HCT116 (cell line): ENCODE measurements at regions not wholly inside any gene's neighbourhood (a gene's known extent, or its start where the extent isn't known, plus 50 kb on each side); places are given as distances from the start of the nearest gene placed in this dataset.

Source experiments
- ATAC-seq: fragments of 200-7000 bp; cut with Tn5 transposase; 2 replicates; pipeline ENCODE4 v1.9.1; 2020; ENCODE audit warnings: mild to moderate bottlenecking, moderate library complexity
- BruUV-seq: library from RNA; stranded (reverse); fragments of 400-500 nt; replicated peaks from 2 replicates; lab custom pipeline; 2021; lab: Mats Ljungman, UMichigan
- CTCF ChIA-PET: fragments of 300-600 bp; sonication (Branson Sonifier 250); formaldehyde crosslinking; loops from one replicate; lab custom pipeline; 2021; ENCODE audit warnings: antibody characterized with exemption; lab: Charles Lee
- POLR2A ChIA-PET: fragments of 300-600, 350-600 bp; sonication (Branson Sonifier 250); formaldehyde crosslinking; loops from one replicate; lab custom pipeline; 2021; ENCODE audit warnings: antibody characterized with exemption; lab: Charles Lee
- RAD21 ChIA-PET, 2 experiments: fragments of 300-600 bp; sonication (Branson Sonifier 250); formaldehyde crosslinking; loops; one replicate each; lab custom pipeline; 2023; ENCODE audit warnings: low total read pairs in 2 of 2; ENCODE audit not compliant: uncharacterized antibody in 2 of 2, unreplicated experiment in 2 of 2, low non-redundant PET in 1 of 2; lab: Charles Lee
- DNase-seq: peaks from one replicate; pipeline ENCODE4 v3.0.0-alpha.2; 2010; ENCODE audit warnings: low read depth, low spot score
- H2AFZ ChIP-seq: fragments of 200-600 bp; shearing (Covaris generic), sonication (generic); 2 replicates; pipeline ENCODE4 v1.6.1; 2017; ENCODE audit warnings: low read depth, mixed run types, mixed read lengths, antibody characterized with exemption, low read length; ENCODE audit not compliant: poor library complexity, severe bottlenecking
- H3K27ac ChIP-seq: 2 replicates; pipeline ENCODE4 v1.5.1; 2012; ENCODE audit warnings: low read depth, low read length
- H3K27me3 ChIP-seq: fragments of 200-600 bp; sonication (generic); 2 replicates; pipeline ENCODE4 v1.6.1; 2016; ENCODE audit warnings: mixed run types, low read length, mixed read lengths; ENCODE audit not compliant: insufficient read depth
- H3K36me3 ChIP-seq, 2 experiments: fragments of 200-500 bp in 1 of 2; fragments of 200-600 bp in 1 of 2; sonication (Bioruptor generic) in 1 of 2; sonication (generic) in 1 of 2; 2 replicates each; pipeline versions ENCODE4 v1.5.1 to v1.6.1; 2014 to 2016; ENCODE audit warnings: low read length in 2 of 2, inconsistent platforms in 1 of 2, mixed read lengths in 1 of 2, mixed run types in 1 of 2; ENCODE audit not compliant: insufficient read depth in 2 of 2, control insufficient read depth in 1 of 2
- H3K4me1 ChIP-seq, 2 experiments: fragments of 200-600 bp in 1 of 2; sonication (generic) in 1 of 2; 2 replicates each; pipeline versions ENCODE4 v1.5.1 to v1.6.1; 2012 to 2017; ENCODE audit warnings: low read length in 2 of 2, inconsistent platforms in 1 of 2, mild to moderate bottlenecking in 1 of 2, mixed read lengths in 1 of 2, mixed run types in 1 of 2, moderate library complexity in 1 of 2; ENCODE audit not compliant: insufficient read depth in 2 of 2, control insufficient read depth in 1 of 2
- H3K4me2 ChIP-seq: fragments of 200-600 bp; sonication (generic); 2 replicates; pipeline ENCODE4 v1.6.1; 2017; ENCODE audit warnings: mixed run types, low read length, mixed read lengths
- H3K4me3 ChIP-seq, 2 experiments: fragments of 200-600 bp in 1 of 2; sonication (generic) in 1 of 2; replicated peaks in 1 of 2; 2 replicates each; pipeline ENCODE4 v1.5.1; 2011 to 2016; ENCODE audit warnings: low read length in 2 of 2, control low read depth in 1 of 2, low read depth in 1 of 2, mild to moderate bottlenecking in 1 of 2, mixed read lengths in 1 of 2, mixed run types in 1 of 2
- H3K79me2 ChIP-seq: fragments of 200-600 bp; sonication (generic); 2 replicates; pipeline ENCODE4 v1.6.1; 2017; ENCODE audit warnings: mild to moderate bottlenecking, mixed run types, low read length, moderate library complexity, mixed read lengths; ENCODE audit not compliant: insufficient read depth
- H3K9ac ChIP-seq: fragments of 200-600 bp; sonication (generic); 2 replicates; pipeline ENCODE4 v1.6.1; 2016; ENCODE audit warnings: low read length, mixed read lengths
- H3K9me2 ChIP-seq: fragments of 200-600 bp; sonication (generic), shearing (Covaris generic); 2 replicates; pipeline ENCODE4 v1.6.1; 2017; ENCODE audit warnings: mixed run types, mild to moderate bottlenecking, moderate library complexity; ENCODE audit not compliant: insufficient read depth
- H3K9me3 ChIP-seq, 2 experiments: fragments of 200-500 bp in 1 of 2; fragments of 200-600 bp in 1 of 2; sonication (Bioruptor generic) in 1 of 2; sonication (generic) in 1 of 2; 2 replicates each; pipeline ENCODE4 v1.6.1; 2014 to 2017; ENCODE audit warnings: low read length in 2 of 2, mixed read lengths in 2 of 2, inconsistent platforms in 1 of 2, low read depth in 1 of 2, mild to moderate bottlenecking in 1 of 2, mixed run types in 1 of 2, moderate library complexity in 1 of 2; ENCODE audit not compliant: control insufficient read depth in 1 of 2, insufficient read depth in 1 of 2
- H4K20me1 ChIP-seq: fragments of 200-600 bp; sonication (generic), shearing (Covaris generic); 2 replicates; pipeline ENCODE4 v1.6.1; 2017; ENCODE audit warnings: mixed run types, mild to moderate bottlenecking, moderate library complexity; ENCODE audit not compliant: insufficient read depth
- CBX3 ChIP-seq: IDR thresholded peaks from 2 replicates; pipeline ENCODE4 v1.6.1; 2012; ENCODE audit warnings: low read depth
- CEBPB ChIP-seq: IDR thresholded peaks from 2 replicates; pipeline ENCODE4 v1.6.1; 2012; ENCODE audit warnings: low read depth
- ELF1 ChIP-seq: IDR thresholded peaks from 2 replicates; pipeline ENCODE4 v1.6.1; 2012; ENCODE audit warnings: low read depth, borderline replicate concordance
- EZH2 ChIP-seq: fragments of 200-600 bp; sonication (generic); IDR thresholded peaks from 2 replicates; pipeline ENCODE4 v1.6.1; 2017; ENCODE audit warnings: antibody characterized with exemption, mixed run types
- EZH2phosphoT487 ChIP-seq: fragments of 200-600 bp; IDR thresholded peaks from 2 replicates; pipeline ENCODE4 v1.6.1; 2018; ENCODE audit warnings: antibody characterized with exemption, borderline replicate concordance
- JUND ChIP-seq: IDR thresholded peaks from 2 replicates; pipeline ENCODE4 v1.6.1; 2012
- POLR2AphosphoS5 ChIP-seq: IDR thresholded peaks from 2 replicates; pipeline ENCODE4 v1.6.1; 2011; ENCODE audit warnings: mild to moderate bottlenecking, low read depth, low read length, moderate library complexity
- SRF ChIP-seq: IDR thresholded peaks from 2 replicates; pipeline ENCODE4 v1.6.1; 2012; ENCODE audit warnings: low read depth
- intact Hi-C: fragments of 100-400 bp; cut with micrococcal nuclease; formaldehyde crosslinking; loops from 2 replicates; pipeline ENCODE4 v1.10.0; 2022
- TF ChIP-seq, protein P1 (sequence below): IDR thresholded peaks from 2 replicates; pipeline ENCODE4 v1.6.1; 2012; ENCODE audit warnings: low read depth
- TF ChIP-seq, protein P2 (sequence below): IDR thresholded peaks from 2 replicates; pipeline ENCODE4 v1.6.1; 2011; ENCODE audit warnings: mild to moderate bottlenecking, low read length, moderate library complexity; ENCODE audit not compliant: insufficient replicate concordance; ENCODE audit errors: extremely low read depth
- TF ChIP-seq, protein P3 (sequence below): IDR thresholded peaks from 2 replicates; pipeline ENCODE4 v1.6.1; 2012
- TF ChIP-seq, protein P4 (sequence below), 3 experiments: fragments of 200-600 bp in 1 of 3; sonication (generic) in 1 of 3; IDR thresholded peaks in 2 of 3; conservative IDR thresholded peaks in 1 of 3; 2 replicates each; pipeline ENCODE4 v1.5.1; 2012 to 2017; ENCODE audit warnings: low read depth in 2 of 3, low read length in 2 of 3, antibody characterized with exemption in 1 of 3, borderline replicate concordance in 1 of 3, control low read depth in 1 of 3, mild to moderate bottlenecking in 1 of 3, mixed read lengths in 1 of 3, mixed run types in 1 of 3, moderate library complexity in 1 of 3; ENCODE audit not compliant: insufficient read depth in 1 of 3

DNA sequence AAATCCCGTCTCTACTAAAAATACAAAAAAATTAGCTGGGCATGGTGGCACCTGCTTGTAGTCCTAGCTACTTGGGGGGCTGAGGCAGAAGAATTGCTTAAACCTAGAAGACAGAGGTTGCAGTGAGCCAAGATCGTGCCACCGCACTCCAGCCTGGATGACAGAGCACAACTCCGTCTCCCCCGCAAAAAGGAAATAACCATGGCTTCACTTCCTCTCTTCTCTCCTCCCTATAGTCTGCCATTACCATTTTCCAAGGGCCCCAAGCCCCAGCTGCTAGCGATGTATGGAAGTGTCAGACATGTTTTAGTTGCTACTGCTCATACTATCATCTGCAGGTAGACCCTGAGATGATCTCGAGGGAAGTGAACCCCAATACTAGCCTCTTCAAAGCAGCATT lies 177.3 kb upstream of the FAM9B start:
- CTCF ChIA-PET: no interaction called here

DNA sequence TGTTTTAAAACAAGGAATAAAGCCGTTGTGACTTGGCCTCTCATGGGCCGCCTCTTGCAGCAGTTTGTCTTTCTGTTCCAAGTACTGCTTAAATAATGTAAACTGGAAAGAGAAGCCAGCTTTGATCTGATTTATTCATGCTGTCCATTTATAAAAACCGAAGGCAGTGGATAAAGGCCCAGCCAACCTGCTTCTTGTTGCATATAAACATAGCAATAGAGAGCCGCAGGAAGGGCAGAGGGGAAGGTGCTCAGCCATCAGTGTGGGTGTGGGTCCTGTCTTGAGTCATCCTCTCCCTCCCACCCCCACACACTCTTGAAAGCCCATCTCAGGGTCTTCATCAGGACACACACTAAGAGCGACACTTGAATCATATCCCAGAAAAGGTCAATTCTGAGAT lies 187.9 kb upstream of the FAM9B start:
- no TSS peak for BruUV-seq
- ChIA-PET CTCF (no interaction called here), POLR2A (no interaction called here)

More for the DNA sequence above, 177.3 kb upstream of the FAM9B start:
- Histone ChIP-seq H3K4me3 (no peak overlapping the region), H3K9me3 (no peaks in the 10 kb centered on the region), H4K20me1 (no peaks in the 10 kb centered on the region), H3K4me1 (no peaks in the 10 kb centered on the region), H3K79me2 (no peaks in the 10 kb centered on the region), H3K36me3 (no peaks in the 10 kb centered on the region), H2AFZ (no peak overlapping the region), H3K27me3 (no peaks in the 10 kb centered on the region), H3K27ac (no peak overlapping the region), H3K9ac (no peak overlapping the region), H3K9me2 (no peaks in the 10 kb centered on the region), H3K4me2 (no peak overlapping the region)
- ChIA-PET RAD21 (no interaction called here), POLR2A (no interaction called here)
- TF ChIP-seq EZH2: no peak
- TF ChIP-seq EZH2phosphoT487: no peak
- DNase-seq: no peak
- no peak for ATAC-seq
- no TSS peak for BruUV-seq
- intact Hi-C loops: no loop called here

More for the DNA sequence above, 187.9 kb upstream of the FAM9B start:
- no peak overlapping the region for H2AFZ ChIP-seq
- DNase-seq: no peak
- no peak overlapping the region for H3K4me3 ChIP-seq
- no peaks in the 10 kb centered on the region for H3K4me1 ChIP-seq
- H3K36me3 ChIP-seq: no peaks in the 10 kb centered on the region
- H3K4me2 ChIP-seq: no peak overlapping the region
- no peak for ATAC-seq
- RAD21 ChIA-PET: no interaction called here
- intact Hi-C loops: no loop called here
- no peaks in the 10 kb centered on the region for H4K20me1 ChIP-seq
- H3K79me2 ChIP-seq: no peaks in the 10 kb centered on the region
- H3K9me2 ChIP-seq: no peaks in the 10 kb centered on the region
- H3K27ac ChIP-seq: no peak overlapping the region
- no peaks in the 10 kb centered on the region for H3K27me3 ChIP-seq
- H3K9ac ChIP-seq: no peak overlapping the region
- TF ChIP-seq, protein P1, sequence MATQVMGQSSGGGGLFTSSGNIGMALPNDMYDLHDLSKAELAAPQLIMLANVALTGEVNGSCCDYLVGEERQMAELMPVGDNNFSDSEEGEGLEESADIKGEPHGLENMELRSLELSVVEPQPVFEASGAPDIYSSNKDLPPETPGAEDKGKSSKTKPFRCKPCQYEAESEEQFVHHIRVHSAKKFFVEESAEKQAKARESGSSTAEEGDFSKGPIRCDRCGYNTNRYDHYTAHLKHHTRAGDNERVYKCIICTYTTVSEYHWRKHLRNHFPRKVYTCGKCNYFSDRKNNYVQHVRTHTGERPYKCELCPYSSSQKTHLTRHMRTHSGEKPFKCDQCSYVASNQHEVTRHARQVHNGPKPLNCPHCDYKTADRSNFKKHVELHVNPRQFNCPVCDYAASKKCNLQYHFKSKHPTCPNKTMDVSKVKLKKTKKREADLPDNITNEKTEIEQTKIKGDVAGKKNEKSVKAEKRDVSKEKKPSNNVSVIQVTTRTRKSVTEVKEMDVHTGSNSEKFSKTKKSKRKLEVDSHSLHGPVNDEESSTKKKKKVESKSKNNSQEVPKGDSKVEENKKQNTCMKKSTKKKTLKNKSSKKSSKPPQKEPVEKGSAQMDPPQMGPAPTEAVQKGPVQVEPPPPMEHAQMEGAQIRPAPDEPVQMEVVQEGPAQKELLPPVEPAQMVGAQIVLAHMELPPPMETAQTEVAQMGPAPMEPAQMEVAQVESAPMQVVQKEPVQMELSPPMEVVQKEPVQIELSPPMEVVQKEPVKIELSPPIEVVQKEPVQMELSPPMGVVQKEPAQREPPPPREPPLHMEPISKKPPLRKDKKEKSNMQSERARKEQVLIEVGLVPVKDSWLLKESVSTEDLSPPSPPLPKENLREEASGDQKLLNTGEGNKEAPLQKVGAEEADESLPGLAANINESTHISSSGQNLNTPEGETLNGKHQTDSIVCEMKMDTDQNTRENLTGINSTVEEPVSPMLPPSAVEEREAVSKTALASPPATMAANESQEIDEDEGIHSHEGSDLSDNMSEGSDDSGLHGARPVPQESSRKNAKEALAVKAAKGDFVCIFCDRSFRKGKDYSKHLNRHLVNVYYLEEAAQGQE: no peak
- no peak for TF ChIP-seq POLR2AphosphoS5
- no peak for TF ChIP-seq ELF1
- no peak for TF ChIP-seq EZH2phosphoT487
- TF ChIP-seq CBX3: no peak
- TF ChIP-seq, protein P2, sequence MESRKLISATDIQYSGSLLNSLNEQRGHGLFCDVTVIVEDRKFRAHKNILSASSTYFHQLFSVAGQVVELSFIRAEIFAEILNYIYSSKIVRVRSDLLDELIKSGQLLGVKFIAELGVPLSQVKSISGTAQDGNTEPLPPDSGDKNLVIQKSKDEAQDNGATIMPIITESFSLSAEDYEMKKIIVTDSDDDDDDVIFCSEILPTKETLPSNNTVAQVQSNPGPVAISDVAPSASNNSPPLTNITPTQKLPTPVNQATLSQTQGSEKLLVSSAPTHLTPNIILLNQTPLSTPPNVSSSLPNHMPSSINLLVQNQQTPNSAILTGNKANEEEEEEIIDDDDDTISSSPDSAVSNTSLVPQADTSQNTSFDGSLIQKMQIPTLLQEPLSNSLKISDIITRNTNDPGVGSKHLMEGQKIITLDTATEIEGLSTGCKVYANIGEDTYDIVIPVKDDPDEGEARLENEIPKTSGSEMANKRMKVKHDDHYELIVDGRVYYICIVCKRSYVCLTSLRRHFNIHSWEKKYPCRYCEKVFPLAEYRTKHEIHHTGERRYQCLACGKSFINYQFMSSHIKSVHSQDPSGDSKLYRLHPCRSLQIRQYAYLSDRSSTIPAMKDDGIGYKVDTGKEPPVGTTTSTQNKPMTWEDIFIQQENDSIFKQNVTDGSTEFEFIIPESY: no peak
- TF ChIP-seq, protein P3, sequence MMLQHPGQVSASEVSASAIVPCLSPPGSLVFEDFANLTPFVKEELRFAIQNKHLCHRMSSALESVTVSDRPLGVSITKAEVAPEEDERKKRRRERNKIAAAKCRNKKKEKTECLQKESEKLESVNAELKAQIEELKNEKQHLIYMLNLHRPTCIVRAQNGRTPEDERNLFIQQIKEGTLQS: no peak
- TF ChIP-seq, protein P4, sequence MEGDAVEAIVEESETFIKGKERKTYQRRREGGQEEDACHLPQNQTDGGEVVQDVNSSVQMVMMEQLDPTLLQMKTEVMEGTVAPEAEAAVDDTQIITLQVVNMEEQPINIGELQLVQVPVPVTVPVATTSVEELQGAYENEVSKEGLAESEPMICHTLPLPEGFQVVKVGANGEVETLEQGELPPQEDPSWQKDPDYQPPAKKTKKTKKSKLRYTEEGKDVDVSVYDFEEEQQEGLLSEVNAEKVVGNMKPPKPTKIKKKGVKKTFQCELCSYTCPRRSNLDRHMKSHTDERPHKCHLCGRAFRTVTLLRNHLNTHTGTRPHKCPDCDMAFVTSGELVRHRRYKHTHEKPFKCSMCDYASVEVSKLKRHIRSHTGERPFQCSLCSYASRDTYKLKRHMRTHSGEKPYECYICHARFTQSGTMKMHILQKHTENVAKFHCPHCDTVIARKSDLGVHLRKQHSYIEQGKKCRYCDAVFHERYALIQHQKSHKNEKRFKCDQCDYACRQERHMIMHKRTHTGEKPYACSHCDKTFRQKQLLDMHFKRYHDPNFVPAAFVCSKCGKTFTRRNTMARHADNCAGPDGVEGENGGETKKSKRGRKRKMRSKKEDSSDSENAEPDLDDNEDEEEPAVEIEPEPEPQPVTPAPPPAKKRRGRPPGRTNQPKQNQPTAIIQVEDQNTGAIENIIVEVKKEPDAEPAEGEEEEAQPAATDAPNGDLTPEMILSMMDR (IDR thresholded peaks at IDR 0.05 in 2 of 3, conservative IDR thresholded peaks at IDR 0.05 in 1 of 3; ENCODE audit: borderline replicate concordance in 1 of 3, insufficient read depth in 1 of 3, low read depth in 2 of 3, low read length in 2 of 3): no peak
- TF ChIP-seq JUND: no peak
- TF ChIP-seq CEBPB: no peak
- no peak for TF ChIP-seq SRF
- no peaks in the 10 kb centered on the region for H3K9me3 ChIP-seq
